GM11168 (cell line): ENCODE measurements at regions not wholly inside any gene's neighbourhood (a gene's known extent, or its start where the extent isn't known, plus 50 kb on each side); places are given as distances from the start of the nearest gene placed in this dataset.

ENCODE experiments used
- in situ Hi-C: fragments of 300-500 bp; cut with MboI; formaldehyde crosslinking; loops from one replicate; pipeline ENCODE4 v1.12.0; 2022; ENCODE audit warnings: low sequenced_read_pairs; ENCODE audit not compliant: unreplicated experiment

DNA sequence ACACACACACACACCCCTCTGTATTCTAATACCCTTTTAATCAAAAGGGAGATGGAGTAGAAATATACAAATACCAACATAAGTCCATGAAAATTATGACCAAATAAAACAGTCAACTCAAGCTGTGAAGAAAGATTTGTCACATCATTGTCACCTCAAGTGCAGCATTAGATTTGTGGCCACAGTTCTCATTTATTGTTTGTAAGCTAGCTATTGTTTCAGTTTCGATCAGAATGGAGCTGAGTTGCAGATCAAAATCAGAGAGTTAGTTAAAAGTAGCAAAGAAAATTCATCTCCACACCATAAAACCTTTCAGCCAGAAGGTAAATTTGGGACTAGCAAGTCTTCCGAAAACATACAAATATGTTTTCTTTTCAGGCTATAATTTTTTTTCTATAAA is 267.7 kb upstream of the LMCD1 start:
- in situ Hi-C loops = no loop called here

DNA sequence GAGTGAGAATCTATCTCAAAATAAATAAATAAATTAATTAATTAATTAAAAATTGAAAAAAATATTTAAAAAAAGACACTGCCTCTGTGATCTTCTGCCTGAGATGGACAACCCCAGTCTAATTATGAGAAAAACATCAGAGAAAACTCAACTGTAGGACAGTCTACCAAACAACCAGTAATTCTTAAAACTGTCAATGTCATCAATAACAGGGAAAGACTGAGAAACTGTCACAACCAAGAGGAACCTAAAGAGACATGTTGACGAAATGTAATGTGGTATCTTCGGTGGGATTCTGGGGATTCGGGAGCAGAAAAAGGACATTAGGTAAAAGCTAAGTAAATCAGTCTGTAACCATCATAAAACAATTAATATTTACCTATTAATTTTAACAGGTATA is 265.4 kb upstream of the LMCD1 start:
- in situ Hi-C loops = no loop called here

DNA sequence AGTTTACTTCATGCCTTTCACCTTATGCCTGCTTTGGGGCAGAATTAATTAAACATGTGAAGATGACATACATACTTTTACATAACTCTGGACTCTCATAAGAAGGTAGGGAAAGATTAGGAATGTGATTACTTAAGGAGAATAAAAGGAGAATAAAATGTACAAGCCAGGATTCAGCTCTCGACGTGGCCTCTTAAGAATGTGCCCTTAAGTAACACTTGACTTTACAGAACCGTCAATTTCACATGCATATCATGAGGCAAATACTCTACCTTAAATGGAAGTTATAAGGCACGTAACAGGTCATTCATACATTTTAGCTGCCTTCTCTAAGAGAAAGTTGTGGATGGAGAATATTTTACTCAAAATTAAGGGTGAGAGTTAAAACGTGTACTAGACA is 263.7 kb upstream of the LMCD1 start:
- in situ Hi-C loops = no loop called here

DNA sequence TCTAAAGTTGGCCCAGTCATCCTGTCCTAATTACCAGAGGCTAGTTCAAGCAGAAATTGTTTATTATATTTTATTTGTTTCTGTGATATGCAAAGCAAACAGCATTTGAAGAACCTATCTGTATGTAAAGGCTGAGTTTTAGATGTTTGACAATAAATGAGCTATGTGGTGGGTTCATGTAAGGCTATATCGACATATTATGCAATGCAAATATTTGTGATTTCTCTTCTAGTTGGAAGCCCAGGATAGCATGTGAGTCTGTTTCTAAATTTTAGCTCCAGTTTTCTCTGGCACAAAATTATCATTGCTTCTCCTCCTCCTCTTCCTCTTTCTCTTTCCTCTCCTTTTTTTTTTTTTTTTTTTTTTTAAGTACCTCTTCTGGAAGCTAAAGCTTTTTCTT is 263.2 kb upstream of the LMCD1 start:
- in situ Hi-C loops = no loop called here

DNA sequence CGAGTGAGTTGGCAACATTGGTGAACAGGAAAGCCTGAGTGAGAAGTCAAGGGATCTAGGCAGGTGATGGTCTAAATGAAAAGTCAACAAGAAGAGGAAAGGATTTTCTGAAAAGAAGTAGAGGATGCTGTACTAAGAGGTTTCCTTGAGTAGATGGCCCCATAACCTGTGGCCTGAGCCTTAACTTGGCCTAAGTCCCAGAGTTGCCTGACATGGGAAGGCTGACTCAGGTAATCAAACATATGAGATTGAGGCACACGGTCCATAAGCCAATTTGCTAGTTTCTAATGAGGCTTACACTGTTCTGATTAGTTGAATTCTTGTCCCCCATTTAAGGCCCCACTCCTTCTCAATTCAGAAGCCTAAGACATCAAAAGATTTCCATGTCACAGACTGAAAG is 262.5 kb upstream of the LMCD1 start:
- in situ Hi-C loops = no loop called here

DNA sequence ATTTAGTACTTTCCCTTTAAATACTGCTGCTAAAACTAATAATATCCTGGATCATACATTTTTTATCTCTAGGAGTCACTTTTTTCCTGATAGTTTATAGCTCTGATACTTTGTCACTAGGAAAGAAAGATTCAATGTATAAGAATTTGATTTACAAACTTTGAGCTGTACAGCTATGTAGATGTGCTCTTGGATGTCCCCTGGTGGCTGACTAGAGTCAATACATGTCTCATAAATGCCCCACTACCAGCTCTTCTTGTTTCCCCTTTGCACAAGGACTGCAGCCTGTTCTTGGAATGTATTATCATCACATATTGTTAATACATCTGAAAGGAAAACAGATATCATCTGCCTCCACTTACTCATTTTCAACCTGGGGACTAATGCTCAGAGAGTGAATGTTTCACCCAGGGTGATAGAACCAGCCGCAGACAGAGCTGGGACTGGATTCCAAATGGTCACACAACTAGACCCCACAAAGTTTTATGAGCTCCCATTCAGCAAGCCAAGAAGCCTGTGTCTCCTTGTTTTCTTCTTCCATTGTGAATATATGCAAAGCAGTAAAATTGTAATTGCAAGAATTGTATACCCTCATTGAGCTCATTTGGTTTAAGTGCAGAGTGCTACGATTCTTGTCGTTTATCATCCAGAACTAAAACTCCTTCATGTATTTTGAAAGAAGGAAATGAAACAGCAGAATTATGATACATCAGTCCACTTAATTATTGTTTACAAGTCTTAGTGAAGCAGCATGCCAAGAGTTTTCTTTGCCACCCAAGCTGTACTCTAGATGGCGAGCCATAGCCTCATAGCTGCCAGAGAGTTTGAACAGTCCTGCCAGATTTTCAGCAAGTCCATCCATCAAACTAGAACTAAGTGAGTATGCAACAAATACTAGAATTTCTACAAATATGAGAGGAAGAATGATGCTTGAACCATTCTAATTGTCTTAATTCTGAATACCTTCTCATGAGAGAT is 261.6 kb upstream of the LMCD1 start:
- in situ Hi-C loops = no loop called here

DNA sequence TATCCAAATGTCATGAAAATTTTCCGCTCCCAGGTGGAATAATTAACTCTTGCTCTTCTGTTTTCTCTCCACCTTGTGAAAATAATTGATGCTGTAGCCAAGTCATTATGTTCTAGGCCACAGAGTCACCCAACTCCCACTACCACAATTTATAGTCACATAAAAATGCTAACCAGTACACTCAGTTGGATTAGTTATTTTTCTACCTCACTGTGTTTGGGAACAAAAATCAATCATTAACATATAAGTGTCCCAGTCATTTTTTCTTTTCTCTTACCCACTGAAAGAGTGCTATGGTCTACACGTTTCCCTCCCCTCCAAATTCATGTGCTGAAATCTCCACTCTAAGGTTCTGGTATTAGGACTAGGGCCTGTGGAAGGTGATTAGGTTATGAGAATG is 255.6 kb upstream of the LMCD1 start:
- in situ Hi-C loops = no loop called here

DNA sequence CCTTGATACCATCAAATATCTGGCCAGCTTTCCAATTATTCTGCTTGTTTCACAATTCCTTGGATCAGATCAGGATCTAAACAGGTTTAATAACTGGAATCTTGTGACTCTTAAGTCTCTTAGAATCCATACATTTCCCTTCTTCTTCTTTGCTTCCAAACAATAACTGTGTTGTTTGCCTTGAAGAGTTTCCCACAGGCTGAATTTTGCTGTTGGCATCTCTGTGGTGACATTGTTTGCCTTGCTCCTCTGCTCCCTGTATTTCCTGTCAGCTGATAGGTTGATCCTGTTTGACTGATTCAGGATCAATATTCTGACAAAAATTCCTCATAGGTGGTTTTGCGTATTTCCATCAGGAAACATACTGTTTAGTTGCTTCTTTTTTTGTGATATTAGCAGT is 248.4 kb upstream of the LMCD1 start:
- in situ Hi-C loops = no loop called here

DNA sequence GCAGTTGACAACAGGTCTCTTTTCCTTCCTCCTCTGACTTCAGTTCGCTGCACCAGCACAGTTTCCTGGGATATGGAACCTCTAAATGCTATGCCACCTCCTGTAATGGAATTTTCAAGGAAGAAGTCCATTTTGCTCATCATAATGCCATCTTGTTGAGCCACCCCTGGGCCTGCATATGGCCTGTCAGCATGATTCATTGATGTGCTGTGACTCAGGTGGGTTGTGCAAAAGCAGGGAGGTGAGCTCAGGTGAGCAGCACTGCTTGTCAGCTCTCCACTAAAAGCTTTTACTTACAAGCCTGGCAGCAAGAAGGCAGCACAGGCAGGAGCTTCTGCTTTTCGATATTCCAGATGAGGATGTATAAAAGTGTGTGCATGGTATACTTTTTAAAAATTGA is 247.1 kb upstream of the LMCD1 start:
- in situ Hi-C loops = no loop called here

DNA sequence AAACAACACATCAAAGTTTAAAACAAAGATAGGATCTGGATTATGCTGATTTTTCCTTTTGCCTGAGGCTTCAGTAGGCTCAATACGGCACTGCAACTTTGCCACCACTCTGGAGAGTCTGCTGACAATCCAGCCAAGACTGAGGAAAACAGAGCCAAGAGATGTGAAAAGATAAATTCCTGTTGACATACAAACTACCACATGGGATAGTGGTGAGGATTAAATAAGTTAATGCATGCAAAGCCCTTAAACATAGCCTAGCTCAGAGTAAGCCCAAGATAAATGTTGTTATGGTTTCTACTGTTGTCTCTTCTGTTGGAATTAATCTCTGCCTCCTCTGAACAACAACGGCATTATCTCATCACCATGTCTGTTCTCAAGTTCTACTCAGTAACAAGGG is 245.9 kb upstream of the LMCD1 start:
- in situ Hi-C loops = no loop called here

DNA sequence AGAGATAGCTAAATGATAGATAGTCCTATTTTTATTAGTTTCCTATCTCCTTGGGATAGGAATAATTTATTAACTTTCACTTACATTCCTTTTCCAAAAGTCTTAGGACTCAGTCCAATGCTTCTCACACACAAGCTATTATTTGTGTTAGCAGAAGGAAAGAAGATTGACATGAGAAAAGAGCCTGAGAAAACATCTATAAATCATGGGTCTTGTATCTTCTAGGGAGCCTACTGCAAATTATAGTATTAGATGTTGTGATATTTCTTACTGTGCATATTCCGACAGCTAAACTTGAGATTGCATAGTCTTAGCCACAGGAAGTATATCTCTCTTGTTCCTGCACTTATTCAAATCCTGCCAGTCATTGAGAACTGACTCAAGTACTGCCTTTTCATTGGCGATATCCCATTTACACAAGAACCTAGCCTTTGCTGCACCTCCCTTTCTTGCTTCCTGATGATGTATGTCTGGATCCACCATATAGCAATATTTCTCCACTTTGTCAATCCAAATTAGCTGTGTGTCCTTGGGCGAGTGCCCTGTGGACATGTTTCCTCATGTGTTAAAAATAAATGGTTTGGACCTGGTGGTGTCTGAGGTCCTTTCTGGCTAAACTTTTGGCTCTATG is 245.1 kb upstream of the LMCD1 start:
- in situ Hi-C loops = no loop called here

DNA sequence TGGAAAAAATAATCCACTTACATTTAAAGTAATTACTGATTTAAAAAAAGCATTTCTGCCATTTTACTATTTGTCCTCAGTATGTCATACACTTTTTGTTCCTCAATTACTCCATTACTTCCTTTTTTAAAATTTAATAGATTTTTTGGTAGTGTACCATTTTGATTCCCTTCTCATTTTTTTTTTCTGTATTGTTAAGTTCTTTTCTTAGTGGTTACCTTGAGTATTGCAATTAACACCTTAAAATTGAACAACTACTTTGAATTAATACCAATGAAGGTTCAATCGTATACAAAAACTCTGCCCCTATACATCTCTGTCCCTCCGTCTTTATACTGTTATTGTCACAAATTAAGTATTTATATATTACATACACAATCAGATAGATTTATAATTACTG is 240.6 kb upstream of the LMCD1 start:
- in situ Hi-C loops = no loop called here

DNA sequence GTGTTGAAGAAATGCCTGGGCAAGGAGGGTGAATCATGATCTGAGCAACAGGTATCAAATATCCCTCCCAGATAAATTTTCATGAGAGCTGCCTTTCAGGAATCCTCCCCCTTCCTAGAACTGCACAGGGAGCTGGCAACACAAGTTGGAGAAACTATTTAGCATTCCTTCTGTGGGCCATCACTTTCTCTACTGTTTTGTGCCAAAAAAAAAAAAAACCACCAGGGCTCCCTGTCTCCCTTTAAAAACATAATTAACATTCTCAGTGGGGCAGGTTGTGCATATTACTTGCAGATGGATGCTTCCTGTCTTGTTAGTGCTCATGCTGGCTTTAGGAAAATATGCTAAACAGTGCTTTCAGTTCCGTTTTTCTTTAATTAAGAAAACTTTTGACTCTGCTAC is 234.9 kb upstream of the LMCD1 start:
- in situ Hi-C loops = no loop called here

DNA sequence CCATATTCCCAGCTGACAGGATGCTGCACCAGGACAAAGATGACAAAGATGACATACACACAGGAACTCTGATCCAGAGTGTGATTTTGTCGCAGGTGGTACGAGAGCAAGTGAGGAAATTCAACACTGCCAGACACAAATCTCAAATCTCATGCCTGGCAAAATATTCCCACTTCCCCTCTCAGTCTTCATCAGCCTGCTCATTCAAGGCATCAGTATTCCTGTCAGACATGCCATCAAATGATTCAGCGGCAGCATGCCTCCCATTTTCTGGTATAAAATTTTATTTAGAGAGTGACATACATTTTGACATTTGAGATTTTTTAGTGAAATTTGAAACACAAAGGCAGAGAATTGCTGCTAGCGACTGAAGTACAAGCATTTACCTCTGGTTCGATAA is 228.1 kb upstream of the LMCD1 start:
- in situ Hi-C loops = no loop called here

DNA sequence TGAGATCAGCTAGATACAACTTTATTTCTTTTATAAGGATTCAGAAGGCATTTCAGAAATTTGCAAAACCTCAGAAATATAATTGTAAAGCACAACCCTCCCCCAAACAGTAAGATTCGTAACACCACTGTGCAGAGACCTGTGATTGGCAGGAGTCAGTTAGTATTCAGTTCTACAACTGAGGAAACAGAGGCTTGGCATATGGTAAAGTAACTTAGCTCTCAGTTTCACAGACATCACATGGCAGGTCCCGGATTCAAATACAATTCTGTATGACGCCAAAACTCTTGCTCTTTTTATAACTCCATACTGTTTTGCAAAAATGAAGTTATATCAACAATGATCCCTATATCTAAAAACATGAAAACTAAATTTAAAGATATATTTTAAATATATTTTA is 225.6 kb upstream of the LMCD1 start:
- in situ Hi-C loops = no loop called here

DNA sequence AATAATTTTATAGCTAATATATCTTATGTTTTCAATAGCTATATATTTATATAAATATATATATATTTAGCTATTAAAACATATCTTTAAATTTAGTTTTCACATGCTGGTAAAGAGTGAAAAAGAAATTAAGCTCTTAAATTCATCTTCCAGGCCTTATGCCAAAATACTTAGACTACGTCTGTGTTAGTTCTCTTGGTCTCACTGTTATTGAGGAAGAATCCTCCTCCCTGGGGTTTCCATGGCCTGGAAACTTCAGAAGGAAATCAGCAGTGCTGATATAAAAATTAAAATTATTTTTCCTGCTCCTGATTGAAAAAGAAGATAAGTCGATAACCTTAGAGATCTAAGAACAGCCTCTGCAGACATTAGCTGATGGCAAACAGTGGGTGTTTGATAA is 225.1 kb upstream of the LMCD1 start:
- in situ Hi-C loops = no loop called here

DNA sequence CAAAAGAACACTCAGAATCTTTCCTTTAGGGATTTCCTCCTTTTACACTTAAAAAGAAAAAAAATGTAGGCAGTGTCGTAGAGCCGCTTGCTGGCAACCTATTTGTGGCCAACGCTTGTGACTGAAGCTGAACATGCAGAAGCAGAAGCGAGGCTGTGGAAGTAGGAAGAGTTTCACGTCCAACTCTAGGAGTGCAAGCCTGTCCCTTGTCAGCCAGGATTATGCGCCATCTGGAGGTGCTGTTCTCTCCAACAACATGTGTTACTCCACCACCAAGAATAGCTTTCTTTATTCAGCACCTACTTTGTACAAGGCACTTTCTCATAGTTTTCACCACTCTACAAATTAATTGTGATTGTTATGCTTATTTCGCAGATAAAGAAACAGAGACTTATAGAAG is 223.2 kb upstream of the LMCD1 start:
- in situ Hi-C loops = no loop called here

DNA sequence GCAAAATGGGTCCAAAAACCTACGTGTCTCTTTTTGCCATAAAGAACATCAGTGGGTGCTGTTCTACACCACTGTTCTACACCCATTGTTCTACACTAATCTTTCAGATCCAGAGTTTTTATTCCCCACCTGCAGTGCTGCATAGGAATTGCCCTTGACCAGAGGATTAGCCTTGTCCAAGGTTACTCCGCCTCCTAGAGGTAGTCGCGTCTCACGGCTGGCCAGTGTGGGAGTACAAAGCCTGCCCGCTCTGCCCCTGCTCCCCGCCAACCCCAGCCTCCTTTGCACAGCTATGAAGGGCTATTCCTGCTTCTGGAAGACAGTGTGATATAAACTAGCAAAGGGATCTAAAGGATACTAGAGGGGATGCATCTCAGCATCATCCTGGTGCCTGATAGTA is 222.1 kb upstream of the LMCD1 start:
- in situ Hi-C loops = no loop called here

DNA sequence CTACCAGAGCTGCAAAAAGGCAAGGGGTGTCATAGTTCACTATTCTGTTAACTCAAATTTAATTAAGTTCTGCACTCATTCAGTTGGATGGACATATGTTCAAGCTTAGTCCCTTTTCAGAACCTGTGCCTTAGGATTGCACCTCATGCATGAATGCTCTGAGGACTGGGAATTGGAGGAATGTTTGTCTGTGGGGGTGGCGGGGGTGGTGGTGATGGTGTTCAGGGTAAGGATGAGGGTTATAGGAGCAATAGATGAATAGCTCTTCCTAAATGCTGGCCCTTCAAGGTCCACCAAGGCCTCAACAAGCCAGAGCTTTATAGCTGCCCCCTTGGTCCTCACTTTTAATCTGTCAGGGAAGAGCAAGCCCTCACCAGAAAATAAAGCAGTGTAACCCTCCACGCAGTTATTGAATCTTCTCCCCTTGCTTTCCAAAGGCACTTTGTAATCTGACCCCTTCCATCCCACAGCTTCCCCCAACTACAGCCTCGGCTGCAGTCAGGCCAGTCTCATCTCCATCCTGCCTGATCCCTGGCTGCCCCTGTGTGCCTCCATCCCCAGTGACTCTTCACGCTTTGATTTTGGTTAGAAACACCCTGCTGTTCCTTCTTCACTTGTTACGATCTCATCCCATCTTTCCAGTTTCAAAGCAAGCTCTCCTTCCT is 221.6 kb upstream of the LMCD1 start:
- in situ Hi-C loops = no loop called here

DNA sequence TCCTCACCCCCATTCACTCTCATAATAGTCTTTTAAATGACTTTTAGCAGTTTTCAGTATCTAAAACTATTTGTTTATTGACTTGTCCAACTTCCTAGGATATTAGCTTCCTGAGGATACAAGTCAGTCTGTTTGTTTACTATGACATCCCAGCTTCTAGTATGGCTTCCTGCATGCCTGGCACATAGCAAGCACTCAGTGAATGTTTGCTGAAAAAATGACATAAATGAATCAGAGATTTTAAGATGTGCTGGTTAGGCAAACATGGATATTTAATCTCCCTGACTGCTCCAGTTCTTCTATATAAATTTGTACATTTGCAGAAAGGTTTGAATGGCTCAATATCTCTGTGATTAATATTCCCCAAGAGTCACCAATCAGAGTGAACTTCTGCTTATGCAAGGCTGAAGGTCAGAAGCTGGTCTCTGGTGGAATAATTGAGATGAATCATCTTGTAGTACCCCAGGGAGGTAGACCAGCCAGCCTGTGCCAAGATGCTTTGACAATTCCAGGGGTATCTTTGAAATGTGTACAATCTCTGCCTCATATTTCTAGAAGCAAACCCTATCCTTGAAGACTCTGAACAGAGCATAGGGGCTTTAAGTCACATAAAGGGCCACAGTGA is 219.0 kb upstream of the LMCD1 start:
- in situ Hi-C loops = no loop called here

DNA sequence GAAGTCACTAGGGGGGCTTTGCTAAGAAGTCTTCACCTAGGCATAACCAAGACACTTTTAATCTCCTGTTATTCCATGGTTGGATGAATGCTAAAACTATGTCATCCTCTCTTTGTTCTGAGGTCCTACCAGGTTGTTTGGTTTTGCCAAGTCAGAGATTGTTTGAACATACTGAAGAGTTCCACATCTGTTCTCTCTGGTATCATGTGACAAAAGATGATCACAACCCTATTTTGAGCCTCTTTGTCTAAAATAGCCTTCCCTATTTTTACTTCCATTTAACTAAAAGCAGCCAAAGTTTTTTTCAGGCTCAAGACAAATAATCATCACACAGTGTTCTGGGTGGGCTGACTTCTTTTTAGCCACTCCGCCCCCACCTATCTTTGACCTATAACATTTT is 218.4 kb upstream of the LMCD1 start:
- in situ Hi-C loops = no loop called here
